HT1080 (cell line): ENCODE measurements at regions not wholly inside any gene's neighbourhood (a gene's known extent, or its start where the extent isn't known, plus 50 kb on each side); places are given as distances from the start of the nearest gene placed in this dataset.
A peak's percentile ranks its signal among the peaks of the same experiment; 100 is the strongest.
"Not testable (repeated sequence)": the region's sequence is repeated elsewhere in the genome, so short reads cannot be mapped to it uniquely, and the experiment has no call there.

Experiments used
- DNase-seq: peaks from one replicate; pipeline ENCODE4 v3.0.0-alpha.2; 2015; ENCODE audit warnings: low read depth

DNA sequence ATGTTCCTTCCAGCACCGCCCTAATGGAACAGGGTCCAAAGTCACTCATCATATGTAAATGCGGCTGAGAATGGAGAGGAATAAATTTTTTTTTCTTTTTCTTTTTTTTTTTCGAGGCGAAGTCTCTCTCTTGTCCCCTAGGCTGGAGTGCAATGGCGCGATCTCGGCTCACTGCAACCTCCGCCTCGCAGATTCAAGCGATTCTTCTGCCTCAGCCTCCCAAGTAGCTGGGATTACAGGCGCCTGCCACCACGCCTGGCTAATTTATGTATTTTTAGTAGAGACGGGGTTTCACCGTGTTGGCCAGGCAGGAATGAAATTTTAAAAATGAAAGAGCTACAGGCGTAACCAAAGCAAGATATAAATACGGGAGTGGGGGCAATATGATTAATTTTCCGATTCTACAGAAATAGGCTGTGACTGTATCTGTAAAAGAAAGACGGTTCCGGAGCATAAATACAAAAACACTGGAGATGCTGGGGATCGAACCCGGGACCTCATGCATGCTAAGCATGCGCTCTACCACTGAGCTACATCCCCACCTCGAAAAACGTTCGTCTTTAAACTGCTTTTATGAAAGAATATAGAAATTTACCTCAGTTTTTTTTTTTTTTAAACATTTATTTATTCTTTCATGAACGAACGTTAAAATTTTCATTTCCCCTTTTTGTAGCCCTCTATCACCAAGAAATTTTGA, 132.2 kb downstream of the GPX5 start:
- DNase-seq, result peak; percentile 44

DNA sequence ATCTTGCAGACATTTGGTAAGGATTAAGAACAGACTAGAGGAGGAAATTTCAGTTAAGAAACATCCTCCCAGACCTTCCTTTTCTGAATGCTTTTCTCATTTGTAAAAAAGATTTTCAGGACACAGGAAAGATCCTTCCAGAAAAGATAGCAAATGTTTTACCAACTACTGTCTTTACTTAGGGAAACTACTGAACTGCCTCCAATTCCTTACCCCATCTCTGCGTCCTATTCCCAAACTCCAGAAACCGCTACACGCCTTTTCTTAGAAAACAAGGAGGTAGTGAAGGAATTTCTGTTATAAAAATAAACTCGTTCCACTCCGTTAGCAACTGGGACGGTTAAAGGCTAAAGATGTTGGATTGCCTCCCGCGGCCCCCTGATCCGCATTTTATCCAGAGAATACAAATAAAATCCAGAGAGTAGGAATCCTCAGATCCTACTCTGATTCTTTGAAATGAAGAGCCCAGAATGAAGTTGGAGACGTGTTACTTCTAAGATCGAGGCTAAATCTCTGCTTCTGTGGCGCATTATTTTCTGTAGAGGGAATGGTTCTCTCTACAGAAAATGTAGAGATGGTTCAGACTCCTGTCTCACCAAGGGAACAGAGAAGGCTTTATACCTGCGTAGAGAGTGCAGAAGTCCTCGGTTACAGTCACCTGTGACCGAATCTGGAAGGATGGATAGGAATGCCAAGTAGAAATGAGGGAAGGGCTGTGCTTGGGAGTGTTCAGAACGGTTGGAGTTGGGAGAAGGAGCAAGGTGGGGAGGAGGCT, 133.0 kb downstream of the GPX5 start:
- DNase-seq, result peak; percentile 4

DNA sequence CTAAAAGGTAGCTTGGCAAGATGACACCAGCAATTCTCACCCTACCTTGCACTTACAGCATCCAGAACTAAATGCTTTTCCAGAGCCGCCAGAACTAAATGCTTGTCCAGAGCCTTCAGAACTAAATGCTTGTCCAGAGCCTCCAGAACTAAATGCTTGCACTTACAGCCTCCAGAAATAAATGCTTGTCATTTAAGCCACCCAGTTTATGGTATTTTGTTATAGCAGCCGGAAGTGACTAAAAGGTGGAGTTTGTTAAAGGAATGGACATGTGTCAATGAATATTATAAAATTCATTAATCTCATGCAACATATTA, 133.5 kb downstream of the GPX5 start:
- DNase-seq, result no peak

DNA sequence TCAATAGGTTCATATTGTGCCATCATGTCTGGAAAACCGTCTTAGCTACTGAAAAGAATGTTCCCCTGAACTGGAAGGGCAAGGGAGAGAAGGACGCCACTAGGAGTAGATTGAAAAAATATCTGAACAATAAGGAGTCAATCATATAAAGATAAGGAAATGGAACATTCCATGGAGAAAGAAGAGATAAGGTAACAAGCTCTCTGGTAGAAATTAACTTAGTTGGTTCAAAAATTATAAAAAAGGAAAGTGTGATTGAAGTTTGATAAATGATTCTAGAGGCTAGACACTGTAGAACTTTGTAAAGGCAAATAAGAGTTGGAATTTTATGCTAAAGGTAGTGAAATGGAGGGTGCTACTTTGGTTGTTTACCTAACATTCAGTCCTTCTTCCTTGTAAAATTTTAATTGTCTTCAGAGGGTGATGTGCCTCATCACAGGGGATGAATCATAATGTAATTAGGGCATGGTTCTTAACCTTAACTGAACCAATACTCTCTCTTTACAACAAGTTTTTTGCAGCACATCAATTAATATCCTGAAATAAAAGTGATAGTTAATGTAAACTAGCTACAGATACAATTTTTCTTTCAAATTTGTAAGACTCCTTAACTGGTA, 135.5 kb downstream of the GPX5 start:
- no peak for DNase-seq

DNA sequence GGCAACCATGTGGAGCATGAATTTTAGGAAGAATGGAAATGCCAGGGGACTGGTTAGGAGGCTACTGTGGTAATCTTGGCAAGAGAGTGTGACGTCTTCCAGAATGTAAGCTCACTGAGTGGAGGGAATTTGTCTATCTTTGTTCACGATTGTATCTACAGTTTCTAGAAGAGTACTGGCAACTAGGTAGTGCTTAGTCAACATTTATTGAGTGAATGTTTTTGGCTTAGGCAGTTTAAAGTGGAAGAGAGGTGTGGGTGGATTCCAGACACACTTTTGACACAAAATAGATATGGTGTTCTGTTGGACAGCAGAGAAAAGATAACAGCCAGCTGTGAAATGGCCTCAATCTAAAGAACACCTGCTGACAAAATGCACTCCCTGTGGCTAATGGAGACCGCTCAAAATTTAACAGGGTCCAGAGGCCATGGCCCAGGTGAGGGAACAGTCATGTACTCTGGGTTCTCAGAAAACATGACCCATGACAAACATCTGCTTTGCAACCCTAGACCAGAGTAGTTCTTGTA, 139.3 kb downstream of the GPX5 start:
- no peak for DNase-seq

DNA sequence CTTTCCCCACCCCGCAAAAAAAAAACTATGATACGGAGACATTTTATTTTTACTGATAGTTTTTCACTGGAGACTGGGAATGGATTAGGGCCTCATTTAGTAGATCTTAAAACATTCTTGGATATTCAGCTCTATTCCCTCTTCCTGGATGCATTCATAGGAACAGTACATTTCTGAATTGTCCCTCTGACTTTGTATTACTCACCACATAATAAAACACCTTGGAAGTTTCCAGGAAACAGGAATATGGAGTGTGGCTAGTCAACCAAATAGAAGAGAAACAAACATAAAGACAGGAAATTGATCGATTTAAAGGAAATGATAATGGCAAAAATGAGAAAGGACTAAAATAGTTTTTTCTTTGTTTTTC, 147.7 kb downstream of the GPX5 start:
- no peak for DNase-seq

DNA sequence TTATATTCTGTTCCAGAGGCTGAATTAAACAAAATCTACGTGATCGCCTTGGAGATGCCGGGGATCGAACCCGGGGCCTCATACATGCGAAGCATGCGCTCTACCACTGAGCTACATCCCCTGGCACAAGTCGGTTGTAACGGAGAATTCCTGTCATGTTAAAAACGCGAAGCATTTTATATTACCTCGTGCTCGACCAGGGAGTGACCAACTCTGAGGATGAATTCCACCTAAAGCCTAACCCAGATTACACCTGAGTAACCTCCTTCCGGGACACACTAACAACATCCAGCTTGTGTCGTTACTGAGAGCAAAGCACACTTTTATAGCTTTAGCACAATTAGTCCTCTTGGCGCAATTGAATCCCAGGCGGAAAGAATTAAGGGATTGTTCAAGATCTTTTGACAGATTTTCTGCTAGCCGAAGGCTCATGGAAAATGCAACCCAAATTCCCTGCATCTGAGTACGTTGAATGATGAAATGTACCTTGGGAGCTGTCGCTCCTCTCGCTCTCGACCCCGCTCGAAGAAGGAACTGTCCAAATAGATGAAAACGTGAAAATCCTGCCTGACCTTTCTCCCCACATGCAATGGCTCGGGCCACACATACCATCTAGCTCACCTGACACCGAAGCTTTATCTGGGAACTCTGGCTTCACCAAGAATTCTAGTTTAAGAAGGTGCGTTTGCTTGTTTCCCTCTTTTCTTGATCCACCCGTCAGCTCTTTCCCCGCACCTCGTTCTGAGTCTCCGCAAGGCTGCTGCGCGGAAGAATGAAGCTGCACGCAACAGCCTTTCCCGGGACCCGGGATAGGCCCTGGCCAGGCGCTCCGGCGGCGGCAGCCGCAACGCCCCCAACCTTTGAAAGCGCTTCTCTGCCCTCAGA, 148.3 kb downstream of the GPX5 start:
- DNase-seq, result peak; percentile 77

DNA sequence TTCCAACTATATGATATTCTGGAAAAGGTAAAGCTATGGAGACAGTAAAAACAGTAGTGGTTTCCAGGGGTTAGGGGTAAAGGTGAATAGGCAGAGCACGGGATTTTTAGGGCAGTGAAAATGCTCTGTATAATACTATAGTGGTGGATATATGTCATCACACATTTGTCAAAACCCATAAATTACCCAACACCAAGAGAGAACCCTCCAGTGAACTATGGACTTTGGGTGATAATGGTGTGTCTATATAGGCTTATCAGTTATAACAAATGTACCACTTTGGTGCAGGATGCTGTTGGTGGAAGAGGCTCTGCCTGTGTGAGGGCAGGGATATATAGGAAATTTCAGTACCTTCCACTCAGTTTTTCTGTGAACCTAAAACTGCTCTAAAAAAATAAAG, 149.9 kb downstream of the GPX5 start:
- DNase-seq, result no peak

DNA sequence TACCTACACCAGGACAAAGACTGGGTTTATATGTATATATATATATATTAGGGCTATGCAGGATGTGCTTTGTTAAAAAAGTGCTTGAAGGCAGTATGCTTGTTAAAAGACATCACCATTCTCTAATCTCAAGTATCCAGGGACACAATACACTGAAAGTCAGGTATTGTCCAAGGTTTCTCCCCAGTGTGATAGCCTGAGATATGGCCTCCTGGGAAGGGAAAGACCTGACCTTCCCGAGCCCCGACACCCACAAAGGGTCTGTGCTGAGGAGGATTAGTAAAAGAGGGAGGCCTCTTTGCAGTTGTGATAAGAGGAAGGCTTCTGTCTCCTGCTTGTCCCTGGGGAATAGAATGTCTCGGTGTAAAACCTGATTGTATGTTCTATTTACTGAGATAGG, 156.9 kb downstream of the GPX5 start:
- DNase-seq, result no peak

DNA sequence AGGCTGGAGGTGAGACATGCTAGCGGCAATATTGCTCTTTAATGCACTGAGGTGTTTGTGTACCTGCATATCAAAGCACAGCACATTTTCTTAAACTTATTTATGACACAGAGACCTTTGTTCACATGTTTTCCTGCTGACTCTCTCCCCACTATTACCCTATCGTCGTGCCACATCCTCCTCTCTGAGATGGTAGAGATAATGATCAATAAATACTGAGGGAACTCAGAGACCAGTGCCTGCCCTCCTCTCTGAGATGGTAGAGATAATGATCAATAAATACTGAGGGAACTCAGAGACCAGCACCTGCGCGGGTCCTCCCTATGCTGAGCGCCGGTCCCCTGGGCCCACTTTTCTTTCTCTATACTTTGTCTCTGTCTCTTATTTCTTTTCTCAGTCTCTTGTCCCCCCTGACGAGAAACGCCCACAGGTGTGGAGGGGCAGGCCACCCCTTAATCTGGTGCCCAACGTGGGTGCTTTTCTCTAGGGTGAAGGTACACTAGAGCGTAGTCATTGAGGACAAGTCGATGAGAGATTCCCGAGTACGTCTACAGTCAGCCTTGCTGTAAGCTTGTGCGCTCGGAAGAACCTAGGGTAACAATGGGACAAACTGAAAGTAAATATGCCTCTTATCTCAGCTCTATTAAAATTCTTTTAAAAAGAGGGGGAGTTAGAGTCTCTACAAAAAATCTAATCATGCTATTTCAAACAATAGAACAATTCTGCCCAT, 157.4 kb downstream of the GPX5 start:
- DNase-seq, result not testable (repeated sequence)

DNA sequence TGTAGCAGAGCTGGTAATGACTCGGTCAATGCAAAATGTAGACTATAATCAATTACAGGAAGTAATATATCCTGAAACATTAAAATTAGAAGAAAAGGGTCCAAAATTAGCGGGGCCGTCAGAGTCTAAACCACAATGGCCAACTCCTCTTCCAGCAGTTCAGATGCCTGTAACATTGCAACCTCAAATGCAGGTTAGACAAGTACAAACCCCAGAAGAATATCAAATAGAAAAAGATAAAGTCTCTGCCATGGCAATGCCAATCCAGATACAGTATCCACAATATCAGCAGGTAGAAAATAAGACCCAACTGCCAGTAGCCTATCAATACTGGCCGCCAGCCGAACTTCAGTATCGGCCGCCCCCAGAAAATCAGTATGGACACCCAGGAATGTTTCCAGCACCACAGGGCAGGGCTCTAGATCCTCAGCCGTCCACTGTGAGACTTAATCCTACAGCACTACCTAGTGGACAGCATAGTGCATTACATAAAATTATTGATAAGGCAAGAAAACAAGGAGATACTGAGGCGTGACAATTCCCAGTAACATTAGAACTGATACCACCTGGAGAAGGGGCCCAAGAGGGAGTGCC, 158.4 kb downstream of the GPX5 start:
- DNase-seq, result peak; percentile 42

DNA sequence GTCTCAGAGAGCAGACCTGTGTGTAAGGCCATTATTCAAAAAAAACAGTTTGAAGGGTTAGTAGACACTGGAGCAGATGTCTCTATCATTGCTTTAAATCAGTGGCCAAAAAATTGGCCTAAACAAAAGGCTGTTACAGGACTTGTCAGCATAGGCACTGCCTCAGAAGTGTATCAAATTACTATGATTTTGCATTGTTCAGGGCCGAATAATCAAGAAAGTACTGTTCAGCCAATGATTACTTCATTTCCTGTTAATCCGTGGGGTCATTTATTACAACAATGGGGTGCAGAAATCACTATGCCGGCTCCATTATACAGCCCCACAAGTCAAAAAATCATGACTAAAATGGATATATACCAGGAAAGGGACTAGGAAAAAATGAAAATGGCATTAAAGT, 160.3 kb downstream of the GPX5 start:
- peak; percentile 9 for DNase-seq

DNA sequence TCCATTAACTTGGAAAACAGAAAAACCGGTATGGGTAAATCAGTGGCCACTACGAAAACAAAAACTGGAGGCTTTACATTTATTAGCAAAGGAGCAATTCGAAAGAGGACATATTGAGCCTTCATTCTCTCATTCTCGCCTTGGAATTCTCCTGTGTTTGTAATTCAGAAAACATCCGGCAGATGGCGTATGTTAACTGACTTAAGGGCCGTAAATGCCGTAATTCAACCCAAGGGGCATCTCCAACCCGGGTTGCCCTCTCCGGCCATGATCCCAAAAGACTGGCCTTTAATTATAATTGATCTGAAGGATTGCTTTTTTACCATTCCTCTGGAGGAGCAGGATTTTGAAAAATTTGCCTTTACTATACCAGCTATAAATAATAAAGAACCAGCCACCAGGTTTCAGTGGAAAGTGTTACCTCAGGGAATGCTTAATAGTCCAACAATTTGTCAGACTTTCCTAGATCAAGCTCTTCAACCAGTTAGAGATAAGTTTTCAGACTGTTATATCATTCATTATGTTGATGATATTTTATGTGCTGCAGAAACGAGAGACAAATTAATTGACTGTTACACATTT, 160.9 kb downstream of the GPX5 start:
- peak; percentile 48 for DNase-seq

DNA sequence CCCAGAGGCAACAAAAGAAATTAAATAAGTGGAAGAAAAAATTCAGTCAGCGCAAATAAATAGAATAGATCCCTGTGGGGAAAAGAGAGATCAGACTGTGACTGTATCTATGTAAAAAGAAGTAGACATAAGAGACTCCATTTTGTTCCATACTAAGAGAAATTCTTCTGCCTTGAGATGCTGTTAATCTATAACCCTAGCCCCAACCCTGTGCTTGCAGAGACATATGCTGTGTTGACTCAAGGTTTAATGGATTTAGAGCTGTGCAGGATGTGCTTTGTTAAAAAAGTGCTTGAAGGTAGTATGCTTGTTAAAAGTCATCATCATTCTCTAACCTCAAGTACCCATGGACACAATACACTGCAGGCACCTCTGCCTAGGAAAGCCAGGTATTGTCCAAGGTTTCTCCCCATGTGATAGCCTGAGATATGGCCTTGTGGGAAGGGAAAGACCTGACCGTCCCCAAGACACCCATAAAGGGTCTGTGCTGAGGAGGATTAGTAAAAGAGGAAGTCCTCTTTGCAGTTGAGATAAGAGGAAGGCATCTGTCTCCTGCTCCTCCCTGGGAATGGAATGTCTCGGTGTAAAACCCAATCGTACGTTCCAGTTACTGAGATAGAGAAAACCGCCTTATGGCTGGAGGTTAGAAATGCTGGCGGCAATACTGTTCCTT, 161.8 kb downstream of the GPX5 start:
- DNase-seq, result not testable (repeated sequence)

DNA sequence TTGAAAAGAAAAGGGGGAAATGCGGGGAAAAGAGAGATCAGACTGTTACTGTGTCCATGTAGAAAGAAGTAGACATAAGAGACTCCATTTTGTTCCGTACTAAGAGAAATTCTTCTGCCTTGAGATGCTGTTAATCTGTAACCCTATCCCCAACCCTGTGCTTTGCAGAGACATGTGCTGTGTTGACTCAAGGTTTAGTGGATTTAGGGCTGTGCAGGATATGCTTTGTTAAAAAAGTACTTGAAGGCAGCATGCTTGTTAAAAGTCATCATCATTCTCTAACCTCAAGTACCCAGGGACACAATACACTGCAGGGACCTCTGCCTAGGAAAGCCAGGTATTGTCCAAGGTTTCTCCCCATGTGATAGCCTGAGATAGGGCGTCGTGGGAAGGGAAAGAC, 166.3 kb downstream of the GPX5 start:
- not testable (repeated sequence) for DNase-seq

DNA sequence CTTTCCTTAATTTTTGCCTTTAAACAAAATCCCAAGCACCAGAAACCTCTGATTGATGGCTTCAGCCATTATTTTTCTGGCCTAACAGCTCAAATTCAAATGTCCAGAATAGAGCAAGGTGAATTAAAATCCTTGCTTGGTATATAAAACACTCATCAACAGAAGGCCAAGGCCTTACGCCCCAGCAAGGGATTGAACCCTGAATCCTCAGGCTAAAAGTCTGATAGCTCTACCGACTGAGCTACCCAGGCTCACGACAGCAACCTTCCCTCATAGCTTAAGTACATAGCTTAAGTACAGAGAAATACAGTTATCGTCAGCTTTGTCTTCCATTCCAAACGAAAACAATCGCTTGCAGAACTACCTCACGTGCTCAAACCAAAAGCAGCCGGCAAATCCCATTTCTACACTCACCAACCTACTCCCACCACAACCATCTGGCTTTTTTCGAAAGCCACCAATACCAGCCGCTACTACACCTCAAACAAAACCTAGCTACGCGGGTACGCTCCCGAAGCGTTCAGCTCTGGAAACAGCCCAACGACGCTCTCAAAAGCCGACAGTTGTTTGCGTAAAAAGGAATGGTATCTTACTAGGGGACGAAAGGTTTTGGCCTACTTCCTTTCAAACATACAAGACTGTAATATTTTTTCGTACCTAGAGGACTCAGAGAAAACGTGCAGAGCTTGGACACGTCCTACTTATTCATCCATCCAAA, 167.5 kb downstream of the GPX5 start:
- peak; percentile 74 for DNase-seq

DNA sequence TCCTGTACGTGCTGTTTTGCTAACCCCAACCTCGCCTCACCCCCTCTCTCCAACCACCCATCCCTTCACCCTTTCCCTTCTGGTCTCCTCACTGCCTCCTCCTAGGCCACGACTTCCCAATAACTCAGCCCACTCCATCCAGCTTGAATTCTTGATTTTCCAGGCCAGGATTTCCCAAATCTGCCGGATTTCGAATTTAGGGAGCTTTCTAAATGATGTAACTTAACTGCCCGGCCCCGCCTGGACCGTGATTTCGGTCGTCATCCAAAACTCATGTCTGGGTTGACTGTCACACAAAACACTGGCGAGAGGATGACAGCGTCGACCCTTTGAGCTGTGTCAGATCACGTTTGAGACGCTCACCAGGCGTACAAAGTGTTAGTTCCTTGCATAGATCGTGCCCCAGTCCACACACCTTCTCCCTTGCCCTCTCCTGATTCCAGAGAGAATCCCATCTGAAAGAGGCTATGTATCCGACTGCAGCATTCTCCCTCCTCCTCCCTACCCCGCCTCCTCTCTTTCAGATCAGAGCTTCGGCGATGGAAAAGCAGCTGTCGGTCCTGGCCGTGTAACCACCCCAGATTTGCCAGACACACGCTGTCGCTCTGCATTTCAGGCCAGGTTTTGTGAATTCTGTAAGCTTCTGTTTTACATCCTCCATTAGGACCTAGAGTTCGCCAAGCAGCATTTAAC, 168.2 kb downstream of the GPX5 start:
- no peak for DNase-seq

DNA sequence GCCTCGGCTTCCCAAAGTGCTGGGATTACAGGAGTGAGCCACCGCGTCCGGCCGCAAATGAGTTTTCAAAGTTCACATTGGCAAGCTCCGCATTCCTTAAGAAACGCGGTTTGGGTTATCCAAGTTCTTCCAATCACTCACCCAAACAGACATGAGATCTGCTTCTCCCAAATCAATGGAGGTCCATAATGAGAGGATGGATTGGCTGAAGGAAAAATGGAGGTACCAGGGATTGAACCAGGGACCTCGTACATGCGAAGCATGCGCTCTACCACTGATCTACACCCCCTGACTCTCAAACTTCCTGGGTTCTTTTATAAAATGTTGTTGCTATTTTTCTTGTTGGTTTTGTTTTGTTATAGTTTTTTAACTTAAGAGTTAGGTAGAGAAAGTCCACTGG, 170.0 kb downstream of the GPX5 start:
- peak; percentile 76 for DNase-seq
